ENCODE measurements at regions not wholly inside any gene's neighbourhood (a gene's known extent, or its start where the extent isn't known, plus 50 kb on each side); places are given as distances from the start of the nearest gene placed in this dataset.
"Not testable (repeated sequence)": the region's sequence is repeated elsewhere in the genome, so short reads cannot be mapped to it uniquely, and the experiment has no call there.

GRCh38 chr3:31100519-31100918 is 206.1 kb upstream of the GADL1 start:
- DNase-seq (ENCODE audit: low spot score) = no peak

GRCh38 chr3:31101285-31101684 is 206.8 kb upstream of the GADL1 start:
- not testable (repeated sequence) for DNase-seq (ENCODE audit: low spot score)

GRCh38 chr3:31102196-31102879 is 207.9 kb upstream of the GADL1 start:
- DNase-seq (ENCODE audit: low spot score) = no peak

- DNase-seq (ENCODE audit: low spot score) = no peak
Observed at GRCh38 chr3:31103181-31103580, 208.7 kb upstream of the GADL1 start.

GRCh38 chr3:31103623-31104180 is 209.2 kb upstream of the GADL1 start:
- no peak for DNase-seq (ENCODE audit: low spot score)

GRCh38 chr3:31105011-31105410 is 210.6 kb upstream of the GADL1 start:
- no peak for DNase-seq (ENCODE audit: low spot score)

GRCh38 chr3:31105438-31106077 is 211.1 kb upstream of the GADL1 start:
- DNase-seq (ENCODE audit: low spot score) = no peak

GRCh38 chr3:31106204-31106603 is 211.7 kb upstream of the GADL1 start:
- DNase-seq (ENCODE audit: low spot score) = no peak

- DNase-seq (ENCODE audit: low spot score) = no peak
Observed at GRCh38 chr3:31106912-31107311, 212.5 kb upstream of the GADL1 start.

- DNase-seq (ENCODE audit: low spot score) = no peak
Observed at GRCh38 chr3:31114929-31115283, 220.4 kb upstream of the GADL1 start.

GRCh38 chr3:31115531-31115930 is 221.1 kb upstream of the GADL1 start:
- DNase-seq (ENCODE audit: low spot score) = not testable (repeated sequence)

- DNase-seq (ENCODE audit: low spot score) = no peak
Observed at GRCh38 chr3:31116651-31117050, 222.2 kb upstream of the GADL1 start.

GRCh38 chr3:31117854-31118253 is 223.4 kb upstream of the GADL1 start:
- DNase-seq (ENCODE audit: low spot score) = no peak

- no peak for DNase-seq (ENCODE audit: low spot score)
Observed at GRCh38 chr3:31124373-31124772, 229.9 kb upstream of the GADL1 start.

GRCh38 chr3:31125413-31126020 is 231.1 kb upstream of the GADL1 start:
- DNase-seq (ENCODE audit: low spot score) = no peak

- DNase-seq (ENCODE audit: low spot score) = no peak
Observed at GRCh38 chr3:31129241-31129640, 234.8 kb upstream of the GADL1 start.

GRCh38 chr3:31132132-31132769 is 237.8 kb upstream of the GADL1 start:
- DNase-seq (ENCODE audit: low spot score) = no peak

- no peak for DNase-seq (ENCODE audit: low spot score)
Observed at GRCh38 chr3:31133541-31133940, 239.1 kb upstream of the GADL1 start.

GRCh38 chr3:31135546-31135945 is 241.1 kb upstream of the GADL1 start:
- no peak for DNase-seq (ENCODE audit: low spot score)

GRCh38 chr3:31137718-31138465 is 243.4 kb upstream of the GADL1 start:
- no peak for DNase-seq (ENCODE audit: low spot score)

GRCh38 chr3:31140470-31140869 is 246.0 kb upstream of the GADL1 start:
- no peak for DNase-seq (ENCODE audit: low spot score)

- no peak for DNase-seq (ENCODE audit: low spot score)
Observed at GRCh38 chr3:31142139-31142538, 247.7 kb upstream of the GADL1 start.

All from CD4-positive, alpha-beta T cell treated with Interleukin-6 at 100 ng/mL for 8 hours (primary cell).